ENCODE measurements at regions not wholly inside any gene's neighbourhood (a gene's known extent, or its start where the extent isn't known, plus 50 kb on each side); places are given as distances from the start of the nearest gene placed in this dataset.

DNA sequence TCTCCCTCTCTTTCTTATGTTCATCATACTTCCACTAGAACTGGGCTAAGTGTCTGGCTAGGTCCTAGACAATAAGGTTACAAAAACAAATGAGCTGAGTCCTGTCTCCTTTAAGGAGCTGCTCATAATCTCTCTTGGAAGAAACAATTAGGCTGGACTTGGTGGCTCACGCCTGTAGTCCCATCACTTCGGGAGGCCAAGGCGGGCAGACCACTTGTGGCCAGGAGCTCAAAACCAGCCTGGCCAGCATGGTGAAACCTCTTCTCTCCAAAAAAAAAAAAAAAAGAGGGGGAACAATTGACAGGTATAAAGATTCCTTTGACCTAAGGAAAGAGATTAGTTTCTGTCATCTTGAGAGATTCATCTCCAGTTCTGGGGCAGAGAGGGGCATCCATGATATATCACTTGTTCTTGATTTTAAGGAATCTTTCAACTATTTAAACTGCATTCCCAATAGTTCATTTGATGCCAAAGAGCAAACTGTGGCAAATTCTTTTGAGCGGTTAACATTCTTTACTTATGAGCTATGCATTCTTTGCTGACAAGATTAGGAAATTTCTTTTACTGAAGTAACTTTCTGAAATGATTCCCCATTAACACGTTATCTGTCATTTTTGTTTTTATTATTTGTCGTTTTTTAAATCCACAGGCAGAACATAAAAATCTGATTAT, 125.5 kb downstream of the C11orf87 start:
- intact Hi-C loops (cut with DNase I) = no loop called here
- DNase-seq (ENCODE audit: low spot score) = no peak

DNA sequence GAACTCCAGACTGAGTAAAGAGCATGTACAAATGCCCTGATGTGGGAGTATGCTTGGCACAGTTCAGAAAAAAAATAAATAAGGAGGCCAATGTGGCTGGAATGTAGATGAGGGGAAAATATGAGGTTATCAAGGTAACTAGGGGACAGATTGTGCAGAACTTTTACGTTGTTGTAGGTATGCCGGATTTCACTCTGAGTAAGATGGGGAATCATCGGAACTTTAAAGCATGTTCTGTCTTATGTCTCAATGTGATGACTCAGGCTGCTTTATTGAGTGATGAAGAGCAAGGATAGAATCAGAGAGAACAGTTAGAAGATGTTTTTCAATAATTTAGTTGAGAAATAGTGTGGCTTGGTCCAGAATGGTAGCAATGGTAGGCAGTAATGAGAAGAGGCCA, 130.4 kb downstream of the C11orf87 start:
- intact Hi-C loops (cut with DNase I) = no loop called here
- no peak for DNase-seq (ENCODE audit: low spot score)

- intact Hi-C loops (cut with DNase I) = no loop called here
- DNase-seq (ENCODE audit: low spot score) = no peak
Observed at GRCh38 chr11:109553284-109553683, 131.3 kb downstream of the C11orf87 start.

GRCh38 chr11:109554951-109555350, 133.0 kb downstream of the C11orf87 start:
- DNase-seq (ENCODE audit: low spot score) = no peak
- intact Hi-C loops (cut with DNase I) = no loop called here

DNA sequence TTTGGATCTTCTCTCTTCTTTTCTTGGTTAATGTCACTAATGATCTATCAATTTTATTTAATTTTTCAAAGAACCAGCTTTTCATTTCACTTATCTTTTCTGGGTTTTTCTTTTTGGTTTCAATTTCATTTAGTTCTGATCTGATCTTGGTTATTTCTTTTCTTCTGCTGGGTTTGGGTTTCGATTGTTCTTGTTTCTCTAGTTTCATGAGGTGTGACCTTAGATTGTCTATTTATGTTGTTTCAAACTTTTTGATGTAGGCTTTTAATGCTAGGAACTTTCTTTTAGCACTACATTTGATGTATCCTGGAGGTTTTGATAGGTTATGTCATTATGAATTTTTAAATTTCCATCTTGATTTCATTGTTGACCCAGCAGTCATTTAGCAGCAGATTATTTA, 142.3 kb downstream of the C11orf87 start:
- no peak for DNase-seq (ENCODE audit: low spot score)

DNA sequence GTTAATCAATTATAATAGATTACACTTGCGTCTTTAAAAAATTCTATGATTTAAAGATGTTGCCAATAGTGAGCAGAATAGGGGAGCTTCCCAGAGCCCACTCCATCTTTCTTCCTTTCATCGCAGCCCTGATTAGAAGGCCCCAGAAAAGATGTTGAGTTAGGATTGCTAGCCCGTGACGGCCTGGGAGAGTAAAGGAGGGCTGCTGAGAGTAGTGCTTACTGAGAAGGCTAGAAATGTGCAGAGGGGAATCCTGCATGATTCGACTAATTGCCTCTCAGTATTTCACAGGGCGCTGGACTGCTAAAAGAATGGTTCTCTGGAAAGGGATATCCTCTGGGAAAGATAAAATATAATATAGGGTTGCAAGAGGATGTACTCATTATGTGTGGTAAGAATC, 160.5 kb downstream of the C11orf87 start:
- DNase-seq (ENCODE audit: low spot score) = no peak
- intact Hi-C loops (cut with DNase I) = no loop called here

More for the DNA sequence above, 142.3 kb downstream of the C11orf87 start:
- intact Hi-C loops (cut with DNase I) = no loop called here

DNA sequence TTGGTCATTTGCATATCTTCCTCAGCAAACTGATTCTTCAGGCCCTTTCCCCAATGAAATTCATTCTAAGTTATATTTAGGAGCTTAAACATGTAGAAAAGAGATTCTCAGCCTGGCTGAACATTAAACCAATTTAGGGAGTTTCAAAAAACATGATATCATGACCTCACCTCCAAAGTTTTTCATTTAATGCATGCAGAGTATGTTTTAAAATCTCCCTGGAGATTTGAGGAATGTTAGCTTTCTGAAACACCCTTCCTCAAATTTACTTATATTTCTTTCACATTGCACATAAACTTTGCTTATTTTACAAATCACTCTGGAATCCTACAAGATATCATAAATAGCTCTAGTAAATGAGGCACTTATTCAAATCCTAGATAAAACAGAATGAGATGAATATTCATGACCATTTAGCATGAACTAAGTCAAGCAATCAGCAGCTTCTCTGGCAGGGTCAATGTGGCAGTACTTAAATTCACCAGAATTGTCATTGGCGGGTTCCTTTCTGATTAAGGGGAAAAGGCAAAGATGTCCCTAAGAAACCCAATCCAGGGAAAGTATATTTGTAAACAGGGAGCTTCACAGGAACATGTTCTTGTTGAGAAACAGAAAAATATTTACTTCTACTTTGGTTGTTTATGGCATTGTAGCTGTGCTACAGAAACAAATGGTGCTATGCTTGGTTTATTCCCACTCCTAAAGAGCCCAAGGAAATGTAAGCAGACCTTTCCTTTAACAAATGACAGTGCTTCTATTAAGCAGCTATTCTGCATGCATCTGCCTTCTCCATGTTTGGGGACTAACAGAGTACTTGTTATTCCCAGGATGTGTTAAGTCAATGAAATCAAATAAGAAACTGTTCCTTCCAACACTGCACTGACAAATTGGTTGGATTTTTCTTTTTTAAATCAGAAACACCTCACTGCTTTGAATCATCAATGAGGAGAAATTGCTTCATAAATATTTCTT, 162.3 kb downstream of the C11orf87 start:
- DNase-seq (ENCODE audit: low spot score) = no peak
- intact Hi-C loops (cut with DNase I) = no loop called here

DNA sequence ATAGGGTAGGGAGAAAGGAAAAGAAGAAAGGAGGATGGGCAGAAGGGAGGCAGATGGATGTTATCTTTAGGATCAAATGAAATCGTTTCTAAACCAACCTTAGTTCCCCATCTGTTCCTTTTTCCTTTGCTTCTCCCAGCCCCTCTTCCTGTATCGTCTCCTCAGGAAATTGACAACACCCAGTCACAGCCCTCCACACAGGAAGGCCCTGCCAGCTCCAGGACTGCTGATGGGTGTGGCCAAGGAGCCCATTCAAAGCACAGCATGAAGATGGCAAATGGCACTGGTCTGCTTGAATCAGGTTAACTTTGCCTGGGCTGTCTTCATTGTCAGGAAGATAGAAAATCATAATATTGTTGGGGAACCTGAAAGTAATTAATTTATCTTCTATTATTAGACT, 164.8 kb downstream of the C11orf87 start:
- intact Hi-C loops (cut with DNase I) = no loop called here
- DNase-seq (ENCODE audit: low spot score) = no peak

- no peak for DNase-seq (ENCODE audit: low spot score)
- intact Hi-C loops (cut with DNase I) = no loop called here
Observed at GRCh38 chr11:109590782-109591181, 168.8 kb downstream of the C11orf87 start.

DNA sequence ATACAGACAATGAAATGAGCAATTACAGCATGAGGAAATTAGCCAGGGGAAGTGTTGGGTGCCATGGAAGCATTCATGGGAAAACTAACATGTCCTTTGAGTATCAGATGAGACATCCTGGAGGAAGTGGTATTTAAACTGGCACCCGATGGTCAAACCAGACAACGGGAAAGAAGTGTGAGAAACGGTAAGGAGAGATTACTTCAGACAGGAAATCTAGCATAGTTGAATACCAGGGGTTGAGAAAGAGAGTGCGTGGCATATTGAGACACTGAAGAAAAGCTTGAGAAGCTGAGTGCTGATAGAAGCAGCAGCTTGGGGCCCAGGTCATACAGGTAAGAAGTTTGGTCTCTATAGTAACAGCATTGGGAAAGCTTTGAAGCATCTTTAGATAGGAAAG, 175.3 kb downstream of the C11orf87 start:
- DNase-seq (ENCODE audit: low spot score) = no peak
- intact Hi-C loops (cut with DNase I) = no loop called here

- no peak for DNase-seq (ENCODE audit: low spot score)
- intact Hi-C loops (cut with DNase I) = no loop called here
Observed at GRCh38 chr11:109604481-109605400, 182.8 kb downstream of the C11orf87 start.

GRCh38 chr11:109606256-109606655, 184.3 kb downstream of the C11orf87 start:
- intact Hi-C loops (cut with DNase I) = no loop called here
- no peak for DNase-seq (ENCODE audit: low spot score)

DNA sequence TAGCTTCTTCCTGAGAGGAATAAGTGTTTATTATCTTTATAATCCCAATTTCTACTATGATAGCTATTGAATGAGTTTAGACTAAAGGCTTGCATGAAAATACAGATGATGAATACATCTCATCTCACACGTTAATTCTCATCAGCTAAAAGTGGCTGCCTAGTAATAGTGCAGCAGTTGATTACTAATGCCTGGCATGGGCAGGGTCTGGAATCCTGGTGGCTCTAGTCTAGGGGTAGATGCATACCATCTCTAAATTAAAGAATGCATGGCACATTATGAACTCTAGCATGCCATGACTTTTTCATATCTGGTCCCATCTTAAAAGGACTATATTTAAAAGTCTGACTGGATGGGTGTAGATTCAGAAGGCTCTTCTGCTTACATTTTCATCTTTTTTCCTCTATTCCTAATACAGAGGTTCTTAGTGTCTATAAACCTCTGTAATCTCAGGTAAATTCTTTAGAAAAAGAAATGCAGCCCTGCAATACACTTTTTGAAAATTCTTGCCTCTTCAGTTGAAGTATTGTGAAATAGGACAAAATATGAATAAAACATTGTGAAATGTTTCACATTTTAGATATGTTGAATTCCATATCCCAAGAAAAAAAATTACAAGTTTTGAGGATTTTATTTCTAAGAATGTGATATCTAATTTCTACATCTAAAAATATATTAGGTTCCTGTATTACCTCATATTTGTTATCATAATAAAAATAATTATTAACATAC, 187.6 kb downstream of the C11orf87 start:
- intact Hi-C loops (cut with DNase I) = no loop called here

GRCh38 chr11:109612496-109612895, 190.5 kb downstream of the C11orf87 start:
- DNase-seq (ENCODE audit: low spot score) = no peak
- intact Hi-C loops (cut with DNase I) = no loop called here

More for the DNA sequence above, 187.6 kb downstream of the C11orf87 start:
- no peak for DNase-seq (ENCODE audit: low spot score)

DNA sequence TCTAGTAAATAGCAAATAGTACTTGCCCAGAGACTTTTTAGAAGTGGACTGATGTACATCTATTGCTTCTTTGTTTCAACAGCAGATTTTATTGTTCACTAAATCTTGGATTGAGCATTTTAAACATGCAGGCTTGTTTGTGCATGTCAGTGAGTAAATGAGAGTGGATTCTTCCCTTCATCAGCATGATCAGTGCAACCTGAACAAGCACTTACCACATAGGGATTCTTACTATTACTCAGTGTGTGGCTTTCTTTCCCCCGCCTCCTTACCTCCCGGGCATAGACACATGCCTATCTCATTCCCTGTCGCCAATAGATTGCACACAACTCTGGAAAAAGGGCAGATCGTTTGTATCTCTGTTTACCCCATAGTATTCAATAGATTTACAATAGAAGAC, 197.5 kb downstream of the C11orf87 start:
- intact Hi-C loops (cut with DNase I) = no loop called here
- no peak for DNase-seq (ENCODE audit: low spot score)

GRCh38 chr11:109629734-109630133, 207.7 kb downstream of the C11orf87 start:
- intact Hi-C loops (cut with DNase I) = no loop called here
- DNase-seq (ENCODE audit: low spot score) = no peak

DNA sequence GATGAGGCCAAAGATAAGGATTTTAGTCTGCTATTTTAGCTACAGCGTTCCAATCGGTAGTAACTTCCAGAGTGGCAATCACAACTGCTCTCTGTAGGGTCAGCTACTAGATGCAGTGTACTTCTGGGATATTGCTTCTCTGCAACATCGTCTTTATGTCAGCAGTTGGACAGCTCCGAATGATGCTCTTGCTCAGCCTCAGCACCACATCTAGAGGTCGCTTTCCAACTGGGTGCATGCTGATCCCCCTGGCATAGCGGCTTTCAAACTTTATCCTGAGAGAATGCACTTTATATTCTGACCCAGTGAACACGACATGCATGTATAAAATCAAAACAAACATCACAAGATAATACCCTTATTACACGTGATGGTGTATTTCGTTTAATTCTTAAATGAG, 219.6 kb downstream of the C11orf87 start:
- no peak for DNase-seq (ENCODE audit: low spot score)
- intact Hi-C loops (cut with DNase I) = no loop called here

DNA sequence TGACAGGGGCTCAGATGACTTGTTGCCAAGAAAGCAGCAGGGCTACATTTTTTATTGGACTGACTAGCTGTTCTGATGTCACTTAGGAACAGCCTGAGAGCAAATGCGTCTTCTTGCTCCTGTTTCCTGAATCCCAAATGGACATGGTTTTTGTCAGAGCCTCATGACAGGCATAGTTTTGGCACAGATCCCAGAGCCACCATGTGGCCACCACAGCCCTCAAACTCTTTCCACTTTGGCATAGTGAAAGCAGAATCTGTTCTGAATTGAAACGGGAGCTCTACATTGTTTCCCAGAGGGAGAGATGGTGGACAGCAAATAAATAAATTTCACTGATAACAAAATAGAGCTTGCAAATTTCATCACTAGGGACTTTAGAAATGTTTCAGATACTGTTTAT, 222.2 kb downstream of the C11orf87 start:
- DNase-seq (ENCODE audit: low spot score) = no peak
- intact Hi-C loops (cut with DNase I) = no loop called here

GRCh38 chr11:109648804-109649203, 226.8 kb downstream of the C11orf87 start:
- DNase-seq (ENCODE audit: low spot score) = no peak
- intact Hi-C loops (cut with DNase I) = no loop called here
